ENCODE measurements at regions not wholly inside any gene's neighbourhood (a gene's known extent, or its start where the extent isn't known, plus 50 kb on each side); places are given as distances from the start of the nearest gene placed in this dataset.

DNA sequence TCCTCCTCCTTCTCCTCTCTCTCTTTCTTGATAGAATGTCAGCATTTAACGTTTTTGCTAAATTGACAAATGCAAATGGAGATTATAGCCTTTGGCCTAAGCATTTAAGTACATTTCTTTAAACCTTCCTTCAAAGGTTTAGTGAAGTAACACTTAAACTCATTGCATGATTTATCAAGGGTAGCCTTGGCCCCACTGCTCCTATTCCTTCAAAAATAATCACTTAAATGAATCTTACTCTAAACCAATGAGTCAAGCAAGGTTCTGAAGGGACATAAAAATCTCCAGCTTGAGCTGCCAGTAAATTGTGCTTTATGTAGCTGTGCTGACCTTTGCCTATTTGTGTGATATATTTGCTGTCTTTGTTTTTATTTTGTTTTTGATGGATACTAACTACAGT, 358.5 kb upstream of the AKR1E2 start:
- TF ChIP-seq POLR2AphosphoS5 (IDR thresholded peaks at IDR 0.05) = no peak
- TF ChIP-seq EP300 (IDR thresholded peaks at IDR 0.05) = no peak
- no peak for TF ChIP-seq POLR2A (IDR thresholded peaks at IDR 0.05)
- TF ChIP-seq, protein P1, sequence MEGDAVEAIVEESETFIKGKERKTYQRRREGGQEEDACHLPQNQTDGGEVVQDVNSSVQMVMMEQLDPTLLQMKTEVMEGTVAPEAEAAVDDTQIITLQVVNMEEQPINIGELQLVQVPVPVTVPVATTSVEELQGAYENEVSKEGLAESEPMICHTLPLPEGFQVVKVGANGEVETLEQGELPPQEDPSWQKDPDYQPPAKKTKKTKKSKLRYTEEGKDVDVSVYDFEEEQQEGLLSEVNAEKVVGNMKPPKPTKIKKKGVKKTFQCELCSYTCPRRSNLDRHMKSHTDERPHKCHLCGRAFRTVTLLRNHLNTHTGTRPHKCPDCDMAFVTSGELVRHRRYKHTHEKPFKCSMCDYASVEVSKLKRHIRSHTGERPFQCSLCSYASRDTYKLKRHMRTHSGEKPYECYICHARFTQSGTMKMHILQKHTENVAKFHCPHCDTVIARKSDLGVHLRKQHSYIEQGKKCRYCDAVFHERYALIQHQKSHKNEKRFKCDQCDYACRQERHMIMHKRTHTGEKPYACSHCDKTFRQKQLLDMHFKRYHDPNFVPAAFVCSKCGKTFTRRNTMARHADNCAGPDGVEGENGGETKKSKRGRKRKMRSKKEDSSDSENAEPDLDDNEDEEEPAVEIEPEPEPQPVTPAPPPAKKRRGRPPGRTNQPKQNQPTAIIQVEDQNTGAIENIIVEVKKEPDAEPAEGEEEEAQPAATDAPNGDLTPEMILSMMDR (IDR thresholded peaks at IDR 0.05) = no peak
- intact Hi-C loops (cut with DNase I) = no loop called here
- Histone ChIP-seq H3K36me3 (no peaks in the 10 kb centered on the region), H3K27me3 (no peaks in the 10 kb centered on the region), H3K4me3 (no peak overlapping the region), H3K4me1 (no peaks in the 10 kb centered on the region), H3K9me3 (no peaks in the 10 kb centered on the region), H3K27ac (no peak overlapping the region)
- DNase-seq = no peak
- 66 to 85% methylated on average over 1 of the region's 1 CpG for WGBS, 2 donors

DNA sequence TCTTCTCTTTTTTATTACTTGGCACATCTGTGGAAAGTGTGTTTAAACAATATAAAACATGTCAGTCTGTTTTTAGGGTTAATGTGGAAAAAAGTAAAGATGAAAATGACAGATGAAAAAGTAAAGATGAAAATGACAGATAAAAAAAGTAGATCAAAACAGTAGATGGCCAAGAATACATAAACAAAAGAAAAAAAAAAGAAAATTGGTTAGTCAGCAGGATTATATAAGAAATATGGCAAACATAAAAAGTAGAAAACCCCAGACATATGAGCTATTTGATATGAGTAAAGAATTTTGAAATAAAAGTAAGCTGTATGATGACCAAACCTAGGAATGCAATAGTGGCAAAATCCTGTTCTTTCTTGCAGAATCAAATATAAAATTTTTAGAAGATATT, 365.7 kb upstream of the AKR1E2 start:
- H3K4me1 ChIP-seq = no peaks in the 10 kb centered on the region
- H3K9me3 ChIP-seq = no peaks in the 10 kb centered on the region
- H3K4me3 ChIP-seq = no peak overlapping the region
- DNase-seq = no peak
- no peak overlapping the region for H3K27ac ChIP-seq
- intact Hi-C loops (cut with DNase I) = no loop called here
- H3K27me3 ChIP-seq = no peaks in the 10 kb centered on the region
- no peaks in the 10 kb centered on the region for H3K36me3 ChIP-seq
- TF ChIP-seq POLR2A (IDR thresholded peaks at IDR 0.05) (no peak), POLR2AphosphoS5 (IDR thresholded peaks at IDR 0.05) (no peak), EP300 (IDR thresholded peaks at IDR 0.05) (no peak)
- TF ChIP-seq, protein P1 (IDR thresholded peaks at IDR 0.05) = no peak

DNA sequence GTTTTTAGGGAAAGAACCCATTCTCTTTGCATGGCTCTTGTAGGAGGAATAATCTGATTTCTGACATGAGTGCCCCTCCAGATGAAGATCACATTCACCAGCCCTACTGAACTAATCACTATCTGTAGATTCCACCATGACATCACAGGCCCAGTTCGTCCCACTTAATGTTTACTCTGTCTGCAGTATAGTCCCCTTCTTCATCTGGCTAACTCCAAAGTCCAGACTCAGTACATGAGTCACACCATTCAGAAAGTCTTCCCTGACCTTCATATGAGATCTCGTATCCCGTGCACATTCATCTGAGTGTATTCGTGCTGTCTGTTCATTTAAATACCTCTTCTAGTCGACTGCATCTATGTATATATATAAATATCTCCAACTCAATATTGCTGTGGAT, 366.5 kb upstream of the AKR1E2 start:
- no peak for TF ChIP-seq EP300 (IDR thresholded peaks at IDR 0.05)
- TF ChIP-seq, protein P1 (IDR thresholded peaks at IDR 0.05) = no peak
- no peak for TF ChIP-seq POLR2A (IDR thresholded peaks at IDR 0.05)
- no peak for TF ChIP-seq POLR2AphosphoS5 (IDR thresholded peaks at IDR 0.05)
- Histone ChIP-seq H3K9me3 (no peaks in the 10 kb centered on the region), H3K4me3 (no peak overlapping the region), H3K27me3 (no peaks in the 10 kb centered on the region), H3K4me1 (no peaks in the 10 kb centered on the region), H3K27ac (no peak overlapping the region), H3K36me3 (no peaks in the 10 kb centered on the region)
- intact Hi-C loops (cut with DNase I) = no loop called here
- DNase-seq = no peak
- WGBS, 2 donors = 45 to 75% methylated on average over 5 of the region's 5 CpGs

DNA sequence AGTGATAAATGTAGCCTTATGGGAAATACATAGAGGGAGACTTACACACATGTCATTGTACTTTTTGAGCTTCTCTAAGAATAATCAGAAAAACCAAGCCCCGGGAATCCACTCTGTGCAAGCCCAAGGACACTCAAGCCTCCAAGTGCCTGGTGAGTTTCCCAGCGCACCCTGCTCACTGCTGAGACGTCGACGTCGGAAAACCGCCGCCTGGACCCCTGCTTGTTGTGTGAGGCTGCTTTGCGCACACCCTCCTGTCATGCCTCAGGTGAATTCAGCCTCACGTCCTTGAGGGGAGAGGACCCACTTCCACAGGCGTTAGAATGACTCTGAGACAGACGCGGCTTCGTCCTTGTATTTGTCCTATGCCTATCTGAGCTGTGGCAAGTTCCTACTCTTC, 368.4 kb upstream of the AKR1E2 start:
- no peak for TF ChIP-seq EP300 (IDR thresholded peaks at IDR 0.05)
- TF ChIP-seq, protein P1 (IDR thresholded peaks at IDR 0.05) = no peak
- TF ChIP-seq POLR2AphosphoS5 (IDR thresholded peaks at IDR 0.05) = no peak
- intact Hi-C loops (cut with DNase I) = no loop called here
- no peak for DNase-seq
- 95% methylated on average over 14 of the region's 14 CpGs for WGBS, 2 donors
- Histone ChIP-seq H3K27ac (no peak overlapping the region), H3K9me3 (no peaks in the 10 kb centered on the region), H3K4me3 (no peak overlapping the region), H3K36me3 (no peaks in the 10 kb centered on the region), H3K4me1 (no peaks in the 10 kb centered on the region), H3K27me3 (no peaks in the 10 kb centered on the region)

DNA sequence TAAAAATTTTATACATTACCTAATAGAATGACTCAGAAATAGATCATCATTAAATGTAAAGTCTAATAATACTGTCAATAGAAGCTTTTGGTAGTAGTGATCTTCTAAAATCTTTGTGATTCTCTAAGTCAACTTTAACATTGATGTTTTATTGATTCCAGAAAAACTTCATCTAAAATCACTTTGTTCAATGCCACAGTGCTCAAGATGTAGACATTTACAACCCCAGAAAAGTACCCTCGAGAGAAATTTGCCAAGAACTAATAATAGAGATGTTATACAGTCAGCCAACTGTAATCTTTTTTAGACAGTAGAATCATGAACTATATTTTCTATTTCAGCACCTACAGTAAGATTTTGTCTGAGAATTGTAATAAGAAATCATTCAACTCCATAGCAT, 369.2 kb upstream of the AKR1E2 start:
- H3K9me3 ChIP-seq = no peaks in the 10 kb centered on the region

More for the DNA sequence above, 369.2 kb upstream of the AKR1E2 start:
- Histone ChIP-seq H3K4me1 (no peaks in the 10 kb centered on the region), H3K36me3 (no peaks in the 10 kb centered on the region), H3K27ac (no peak overlapping the region), H3K27me3 (no peaks in the 10 kb centered on the region), H3K4me3 (no peak overlapping the region)
- TF ChIP-seq EP300 (IDR thresholded peaks at IDR 0.05) = no peak
- TF ChIP-seq, protein P1 (IDR thresholded peaks at IDR 0.05) = no peak
- TF ChIP-seq POLR2AphosphoS5 (IDR thresholded peaks at IDR 0.05) = no peak
- TF ChIP-seq POLR2A (IDR thresholded peaks at IDR 0.05) = no peak
- intact Hi-C loops (cut with DNase I) = no loop called here
- WGBS, 2 donors = 76 to 78% methylated on average over 1 of the region's 1 CpG
- DNase-seq = no peak

All from sigmoid colon (tissue), 6 donors.